ENCODE measurements at regions not wholly inside any gene's neighbourhood (a gene's known extent, or its start where the extent isn't known, plus 50 kb on each side); places are given as distances from the start of the nearest gene placed in this dataset.

- Histone ChIP-seq H3K36me3 (no peaks in the 10 kb centered on the region), H3K4me3 (no peak overlapping the region), H3K4me1 (peaks cover 0 to 3% of the 10 kb centered on the region in 2 donors), H3K27ac (no peak overlapping the region), H3K27me3 (no peaks in the 10 kb centered on the region), H3K9me3 (no peaks in the 10 kb centered on the region)
- intact Hi-C loops (cut with DNase I) = no loop called here
- no peak for DNase-seq (ENCODE audit: low spot score in 2 of 2)
- no peak for TF ChIP-seq CTCF (IDR thresholded peaks at IDR 0.05)
Measured at GRCh38 chr6:14704383-14705271, 541.2 kb upstream of the JARID2 start.

- intact Hi-C loops (cut with DNase I) = no loop called here
- TF ChIP-seq CTCF (IDR thresholded peaks at IDR 0.05) = no peak
- Histone ChIP-seq H3K27me3 (no peaks in the 10 kb centered on the region), H3K27ac (peak overlapping the region; percentile 20 to 55), H3K4me3 (no peak overlapping the region), H3K9me3 (no peaks in the 10 kb centered on the region), H3K4me1 (peaks cover 0 to 3% of the 10 kb centered on the region in 2 donors), H3K36me3 (no peaks in the 10 kb centered on the region)
- DNase-seq (ENCODE audit: low spot score in 2 of 2) = no peak
Measured at GRCh38 chr6:14705841-14706377, 540.0 kb upstream of the JARID2 start.

GRCh38 chr6:14706378-14706929 lies 539.4 kb upstream of the JARID2 start:
- peaks cover 0 to 3% of the 10 kb centered on the region in 2 donors for H3K4me1 ChIP-seq
- no peaks in the 10 kb centered on the region for H3K27me3 ChIP-seq
- no peaks in the 10 kb centered on the region for H3K9me3 ChIP-seq
- no peak for TF ChIP-seq CTCF (IDR thresholded peaks at IDR 0.05)
- H3K36me3 ChIP-seq = no peaks in the 10 kb centered on the region
- DNase-seq (ENCODE audit: low spot score in 2 of 2) = peak; percentile 64 to 79
- no peak overlapping the region for H3K4me3 ChIP-seq
- intact Hi-C loops (cut with DNase I) = no loop called here
- H3K27ac ChIP-seq = no peak overlapping the region

- Histone ChIP-seq H3K4me1 (peaks cover 0 to 3% of the 10 kb centered on the region in 2 donors), H3K27me3 (no peaks in the 10 kb centered on the region), H3K36me3 (no peaks in the 10 kb centered on the region), H3K4me3 (no peak overlapping the region), H3K27ac (no peak overlapping the region), H3K9me3 (no peaks in the 10 kb centered on the region)
- intact Hi-C loops (cut with DNase I) = no loop called here
- no peak for DNase-seq (ENCODE audit: low spot score in 2 of 2)
- TF ChIP-seq CTCF (IDR thresholded peaks at IDR 0.05) = no peak
Measured at GRCh38 chr6:14707276-14707675, 538.6 kb upstream of the JARID2 start.

GRCh38 chr6:14707971-14708465 lies 537.9 kb upstream of the JARID2 start:
- H3K4me1 ChIP-seq = peaks cover 0 to 3% of the 10 kb centered on the region in 2 donors
- H3K27me3 ChIP-seq = no peaks in the 10 kb centered on the region
- DNase-seq (ENCODE audit: low spot score in 2 of 2) = no peak
- no peak overlapping the region for H3K4me3 ChIP-seq
- no peaks in the 10 kb centered on the region for H3K9me3 ChIP-seq
- TF ChIP-seq CTCF (IDR thresholded peaks at IDR 0.05) = no peak
- no peak overlapping the region for H3K27ac ChIP-seq
- H3K36me3 ChIP-seq = no peaks in the 10 kb centered on the region
- intact Hi-C loops (cut with DNase I) = no loop called here
